ENCODE measurements at regions not wholly inside any gene's neighbourhood (a gene's known extent, or its start where the extent isn't known, plus 50 kb on each side); places are given as distances from the start of the nearest gene placed in this dataset.

DNA sequence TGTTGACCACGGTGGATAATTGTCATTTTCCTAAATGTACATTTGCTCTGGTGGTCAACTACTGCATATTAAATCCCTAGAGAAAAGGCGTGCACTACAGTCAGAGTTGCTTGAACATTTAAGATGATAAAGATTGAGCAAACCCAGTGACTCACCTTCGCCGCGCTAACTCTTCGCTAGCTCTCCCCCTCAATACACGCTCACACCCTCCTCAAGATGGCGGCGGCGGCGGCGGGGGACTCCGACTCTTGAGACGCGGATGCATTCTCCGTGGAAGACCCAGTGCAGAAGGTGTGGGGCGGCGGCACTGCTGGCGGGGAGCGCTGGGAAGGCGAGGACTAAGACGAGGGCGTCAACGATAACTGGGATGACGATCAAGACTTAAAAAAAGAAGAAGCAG lies 79.8 kb upstream of the PFN2 start:
- Histone ChIP-seq H3K79me2 (ENCODE audit: control insufficient read depth, insufficient read depth, low read length) (no peaks in the 10 kb centered on the region), H3K9me3 (ENCODE audit: control extremely low read depth in 1 of 3, control insufficient read depth in 2 of 3, insufficient read depth in 1 of 3, low read length in 2 of 3) (peaks cover 0 to 4% (median 0%) of the 10 kb centered on the region in 3 donors), H2AFZ (ENCODE audit: insufficient read depth, low read depth, low read length, poor library complexity, severe bottlenecking) (no peak overlapping the region), H3K4me1 (ENCODE audit: control insufficient read depth in 2 of 2, insufficient read depth in 2 of 2, low read length in 2 of 2) (no peaks in the 10 kb centered on the region), H3K4me2 (replicated peaks; ENCODE audit: low read depth, low read length, poor library complexity, severe bottlenecking) (no peak overlapping the region), H3K4me3 (ENCODE audit: control extremely low read depth in 1 of 5, extremely low read depth in 1 of 5, insufficient read depth in 1 of 5, low read depth in 2 of 5, low read length in 4 of 5) (no peak overlapping the region), H3K9ac (ENCODE audit: low read length) (no peak overlapping the region), H3K36me3 (replicated peaks in 1 of 2; ENCODE audit: control extremely low read depth in 1 of 2, control insufficient read depth in 1 of 2, extremely low read depth in 1 of 2, insufficient read depth in 2 of 2, low read length in 1 of 2) (no peaks in the 10 kb centered on the region), H3K27me3 (replicated peaks in 1 of 4; ENCODE audit: control extremely low read depth in 1 of 4, control insufficient read depth in 3 of 4, insufficient read depth in 4 of 4, low read length in 3 of 4) (peaks cover 0 to 2% (median 0%) of the 10 kb centered on the region in 4 experiments), H4K20me1 (ENCODE audit: control insufficient read depth, insufficient read depth, low read length, poor library complexity, severe bottlenecking) (no peaks in the 10 kb centered on the region), H3K27ac (ENCODE audit: low read length in 2 of 2) (no peak overlapping the region)
- Mint-ChIP-seq H3K4me1 (no peaks in the 10 kb centered on the region), H3K27me3 (peaks cover 27% of the 10 kb centered on the region), H3K27ac (no peak overlapping the region), H3K4me3 (no peak overlapping the region), H3K9me3 (ENCODE audit: insufficient read depth) (no peaks in the 10 kb centered on the region)
- POLR2A ChIA-PET, result no interaction called here
- DNase-seq (no peak), ATAC-seq (ENCODE audit: low read depth) (no peak)
- 91% methylated on average over 19 of the region's 25 CpGs for WGBS (ENCODE audit: insufficient coverage)
- CTCF ChIA-PET, result no interaction called here
- intact Hi-C loops (cut with micrococcal nuclease), result no loop called here
- TF ChIP-seq, protein P1, sequence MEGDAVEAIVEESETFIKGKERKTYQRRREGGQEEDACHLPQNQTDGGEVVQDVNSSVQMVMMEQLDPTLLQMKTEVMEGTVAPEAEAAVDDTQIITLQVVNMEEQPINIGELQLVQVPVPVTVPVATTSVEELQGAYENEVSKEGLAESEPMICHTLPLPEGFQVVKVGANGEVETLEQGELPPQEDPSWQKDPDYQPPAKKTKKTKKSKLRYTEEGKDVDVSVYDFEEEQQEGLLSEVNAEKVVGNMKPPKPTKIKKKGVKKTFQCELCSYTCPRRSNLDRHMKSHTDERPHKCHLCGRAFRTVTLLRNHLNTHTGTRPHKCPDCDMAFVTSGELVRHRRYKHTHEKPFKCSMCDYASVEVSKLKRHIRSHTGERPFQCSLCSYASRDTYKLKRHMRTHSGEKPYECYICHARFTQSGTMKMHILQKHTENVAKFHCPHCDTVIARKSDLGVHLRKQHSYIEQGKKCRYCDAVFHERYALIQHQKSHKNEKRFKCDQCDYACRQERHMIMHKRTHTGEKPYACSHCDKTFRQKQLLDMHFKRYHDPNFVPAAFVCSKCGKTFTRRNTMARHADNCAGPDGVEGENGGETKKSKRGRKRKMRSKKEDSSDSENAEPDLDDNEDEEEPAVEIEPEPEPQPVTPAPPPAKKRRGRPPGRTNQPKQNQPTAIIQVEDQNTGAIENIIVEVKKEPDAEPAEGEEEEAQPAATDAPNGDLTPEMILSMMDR (IDR thresholded peaks at IDR 0.05), result no peak
- no peak for TF ChIP-seq EZH2 (IDR thresholded peaks at IDR 0.05; ENCODE audit: borderline replicate concordance, insufficient read depth, low read depth, low read length, poor library complexity, severe bottlenecking)

DNA sequence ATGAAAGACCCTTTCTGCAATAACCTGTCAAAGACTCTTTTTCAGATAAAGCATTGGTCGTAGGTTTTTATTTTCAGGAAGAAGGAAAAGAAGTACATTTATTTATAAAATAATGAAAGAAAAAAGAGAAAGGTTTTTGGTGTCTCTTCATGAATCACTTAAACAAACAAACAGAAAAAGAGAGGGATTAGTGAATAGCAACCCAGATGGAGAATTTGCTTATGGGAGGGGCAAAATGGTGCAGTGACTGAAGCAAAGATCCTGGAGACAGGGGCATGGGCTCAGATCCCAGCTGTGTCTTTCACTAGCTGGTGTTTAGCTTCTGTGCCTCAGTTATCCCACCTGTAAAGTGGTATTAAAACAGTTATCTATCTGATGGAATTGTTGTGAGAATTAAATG lies 78.6 kb upstream of the PFN2 start:
- H3K27ac Mint-ChIP-seq, result no peak overlapping the region
- no CpG with 5 or more reads among the region's 1 CpG for WGBS (ENCODE audit: insufficient coverage)
- ChIA-PET POLR2A (no interaction called here), CTCF (no interaction called here)
- DNase-seq (no peak), ATAC-seq (ENCODE audit: low read depth) (no peak)
- no peak overlapping the region for H3K9ac ChIP-seq (ENCODE audit: low read length)
- no peak overlapping the region for H3K4me3 ChIP-seq (ENCODE audit: control extremely low read depth in 1 of 5, extremely low read depth in 1 of 5, insufficient read depth in 1 of 5, low read depth in 2 of 5, low read length in 4 of 5)
- H4K20me1 ChIP-seq (ENCODE audit: control insufficient read depth, insufficient read depth, low read length, poor library complexity, severe bottlenecking), result no peaks in the 10 kb centered on the region
- H3K36me3 ChIP-seq (replicated peaks in 1 of 2; ENCODE audit: control extremely low read depth in 1 of 2, control insufficient read depth in 1 of 2, extremely low read depth in 1 of 2, insufficient read depth in 2 of 2, low read length in 1 of 2), result no peaks in the 10 kb centered on the region
- no peaks in the 10 kb centered on the region for H3K4me1 ChIP-seq (ENCODE audit: control insufficient read depth in 2 of 2, insufficient read depth in 2 of 2, low read length in 2 of 2)
- no peak overlapping the region for H3K4me2 ChIP-seq (replicated peaks; ENCODE audit: low read depth, low read length, poor library complexity, severe bottlenecking)
- peaks cover 0 to 2% (median 0%) of the 10 kb centered on the region in 4 experiments for H3K27me3 ChIP-seq (replicated peaks in 1 of 4; ENCODE audit: control extremely low read depth in 1 of 4, control insufficient read depth in 3 of 4, insufficient read depth in 4 of 4, low read length in 3 of 4)
- peaks cover 0 to 4% (median 0%) of the 10 kb centered on the region in 3 donors for H3K9me3 ChIP-seq (ENCODE audit: control extremely low read depth in 1 of 3, control insufficient read depth in 2 of 3, insufficient read depth in 1 of 3, low read length in 2 of 3)
- no peaks in the 10 kb centered on the region for H3K9me3 Mint-ChIP-seq (ENCODE audit: insufficient read depth)
- no peaks in the 10 kb centered on the region for H3K4me1 Mint-ChIP-seq
- intact Hi-C loops (cut with micrococcal nuclease), result no loop called here
- H3K79me2 ChIP-seq (ENCODE audit: control insufficient read depth, insufficient read depth, low read length), result no peaks in the 10 kb centered on the region
- H3K27me3 Mint-ChIP-seq, result peaks cover 16% of the 10 kb centered on the region
- no peak overlapping the region for H3K4me3 Mint-ChIP-seq
- TF ChIP-seq EZH2 (IDR thresholded peaks at IDR 0.05; ENCODE audit: borderline replicate concordance, insufficient read depth, low read depth, low read length, poor library complexity, severe bottlenecking), result no peak
- TF ChIP-seq, protein P1 (IDR thresholded peaks at IDR 0.05), result no peak
- no peak overlapping the region for H3K27ac ChIP-seq (ENCODE audit: low read length in 2 of 2)
- no peak overlapping the region for H2AFZ ChIP-seq (ENCODE audit: insufficient read depth, low read depth, low read length, poor library complexity, severe bottlenecking)
